Progenitor cell of endocrine pancreas (in vitro differentiated cells): ENCODE measurements at regions not wholly inside any gene's neighbourhood (a gene's known extent, or its start where the extent isn't known, plus 50 kb on each side); places are given as distances from the start of the nearest gene placed in this dataset.

Source experiments
- DNase-seq: peaks from one replicate; pipeline ENCODE4 v3.0.0; 2021; ENCODE audit warnings: low spot score; ENCODE audit not compliant: unreplicated experiment
- H3K27ac Mint-ChIP-seq: 2 replicates; pipeline ENCODE4 v1.8.0; 2021; ENCODE audit warnings: mild to moderate bottlenecking, moderate library complexity, mixed read lengths
- H3K27me3 Mint-ChIP-seq: 2 replicates; pipeline ENCODE4 v1.8.0; 2021; ENCODE audit warnings: mixed read lengths
- H3K36me3 Mint-ChIP-seq: 2 replicates; pipeline ENCODE4 v1.8.0; 2022; ENCODE audit warnings: mixed read lengths; ENCODE audit not compliant: insufficient read depth
- H3K4me1 Mint-ChIP-seq: 2 replicates; pipeline ENCODE4 v1.8.0; 2021; ENCODE audit warnings: low read depth, mixed read lengths
- H3K4me3 Mint-ChIP-seq: 2 replicates; pipeline ENCODE4 v1.8.0; 2021; ENCODE audit warnings: low read depth, mild to moderate bottlenecking, moderate library complexity, mixed read lengths
- H3K9me3 Mint-ChIP-seq: 2 replicates; pipeline ENCODE4 v1.8.0; 2021; ENCODE audit warnings: low read depth, mixed read lengths
- CTCF ChIP-seq: fragments of 200-600 bp; sonication (generic); IDR thresholded peaks from one replicate; pipeline ENCODE4 v1.5.0; 2021; ENCODE audit warnings: antibody characterized with exemption, mild to moderate bottlenecking; ENCODE audit not compliant: unreplicated experiment

- TF ChIP-seq CTCF = no peak
- Mint-ChIP-seq H3K4me1 (peaks cover 6% of the 10 kb centered on the region), H3K4me3 (no peak overlapping the region), H3K27ac (no peak overlapping the region), H3K9me3 (no peaks in the 10 kb centered on the region), H3K27me3 (peaks cover 3% of the 10 kb centered on the region), H3K36me3 (no peaks in the 10 kb centered on the region)
- no peak for DNase-seq
Measured at GRCh38 chr14:66046035-66046434, 440.1 kb upstream of the CCDC196 start.

GRCh38 chr14:66046591-66046990, 439.6 kb upstream of the CCDC196 start:
- no peak overlapping the region for H3K27ac Mint-ChIP-seq
- no peak for DNase-seq
- TF ChIP-seq CTCF = no peak
- no peaks in the 10 kb centered on the region for H3K36me3 Mint-ChIP-seq
- no peaks in the 10 kb centered on the region for H3K9me3 Mint-ChIP-seq
- no peaks in the 10 kb centered on the region for H3K27me3 Mint-ChIP-seq
- no peak overlapping the region for H3K4me3 Mint-ChIP-seq
- peaks cover 3% of the 10 kb centered on the region for H3K4me1 Mint-ChIP-seq

- no peak overlapping the region for H3K4me3 Mint-ChIP-seq
- H3K4me1 Mint-ChIP-seq = peaks cover 9% of the 10 kb centered on the region
- TF ChIP-seq CTCF = no peak
- H3K27ac Mint-ChIP-seq = no peak overlapping the region
- H3K36me3 Mint-ChIP-seq = peaks cover 3% of the 10 kb centered on the region
- no peak for DNase-seq
- H3K9me3 Mint-ChIP-seq = peaks cover 8% of the 10 kb centered on the region
- H3K27me3 Mint-ChIP-seq = peaks cover 3% of the 10 kb centered on the region
Measured at GRCh38 chr14:66056268-66056907, 429.8 kb upstream of the CCDC196 start.

- peaks cover 3% of the 10 kb centered on the region for H3K27me3 Mint-ChIP-seq
- TF ChIP-seq CTCF = no peak
- no peak overlapping the region for H3K4me3 Mint-ChIP-seq
- H3K36me3 Mint-ChIP-seq = peaks cover 3% of the 10 kb centered on the region
- H3K9me3 Mint-ChIP-seq = peaks cover 8% of the 10 kb centered on the region
- DNase-seq = no peak
- H3K4me1 Mint-ChIP-seq = peaks cover 9% of the 10 kb centered on the region
- no peak overlapping the region for H3K27ac Mint-ChIP-seq
Measured at GRCh38 chr14:66056926-66057552, 429.1 kb upstream of the CCDC196 start.

GRCh38 chr14:66065188-66065587, 421.0 kb upstream of the CCDC196 start:
- H3K4me3 Mint-ChIP-seq = no peak overlapping the region
- H3K9me3 Mint-ChIP-seq = no peaks in the 10 kb centered on the region
- no peak for DNase-seq
- no peak for TF ChIP-seq CTCF
- H3K27me3 Mint-ChIP-seq = peaks cover 12% of the 10 kb centered on the region
- H3K36me3 Mint-ChIP-seq = no peaks in the 10 kb centered on the region
- no peak overlapping the region for H3K27ac Mint-ChIP-seq
- no peaks in the 10 kb centered on the region for H3K4me1 Mint-ChIP-seq
